GM12873 (cell line): ENCODE measurements at regions not wholly inside any gene's neighbourhood (a gene's known extent, or its start where the extent isn't known, plus 50 kb on each side); places are given as distances from the start of the nearest gene placed in this dataset.

Experiments
- TF ChIP-seq, protein P1 (sequence below): IDR thresholded peaks from 2 replicates; pipeline ENCODE4 v1.5.1; 2012; ENCODE audit warnings: low read depth, mild to moderate bottlenecking, moderate library complexity, low read length, control low read depth; ENCODE audit not compliant: insufficient read depth; ENCODE audit errors: missing control alignments

DNA sequence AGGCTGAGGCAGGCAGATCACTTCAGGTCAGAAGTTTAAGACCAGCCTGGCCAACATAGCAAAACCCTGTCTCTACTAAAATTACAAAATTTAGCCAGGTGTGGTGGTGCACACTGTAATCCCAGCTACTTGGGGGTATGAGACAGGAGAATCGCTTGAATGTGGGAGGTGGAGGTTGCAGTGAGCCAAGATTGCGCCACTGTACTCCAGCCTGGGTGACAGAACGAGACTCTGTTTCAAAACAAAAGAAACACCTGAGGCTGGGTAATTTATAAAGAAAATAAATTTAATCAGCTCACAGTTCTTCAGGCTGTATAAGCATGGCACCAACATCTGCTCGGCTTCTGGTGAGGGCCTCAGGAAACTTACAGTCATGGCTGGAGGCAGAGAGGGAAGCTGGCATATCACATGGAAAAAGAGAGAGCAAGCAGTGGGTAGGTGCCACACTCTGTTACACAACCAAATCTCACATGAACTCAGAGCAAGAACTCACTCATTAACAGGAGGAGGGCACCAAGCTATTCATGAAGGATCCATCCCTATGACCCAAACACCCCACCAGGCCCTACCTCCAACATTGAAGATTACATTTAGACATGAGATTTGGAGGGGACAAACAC, 244.1 kb upstream of the RBBP8 start:
- TF ChIP-seq, protein P1, sequence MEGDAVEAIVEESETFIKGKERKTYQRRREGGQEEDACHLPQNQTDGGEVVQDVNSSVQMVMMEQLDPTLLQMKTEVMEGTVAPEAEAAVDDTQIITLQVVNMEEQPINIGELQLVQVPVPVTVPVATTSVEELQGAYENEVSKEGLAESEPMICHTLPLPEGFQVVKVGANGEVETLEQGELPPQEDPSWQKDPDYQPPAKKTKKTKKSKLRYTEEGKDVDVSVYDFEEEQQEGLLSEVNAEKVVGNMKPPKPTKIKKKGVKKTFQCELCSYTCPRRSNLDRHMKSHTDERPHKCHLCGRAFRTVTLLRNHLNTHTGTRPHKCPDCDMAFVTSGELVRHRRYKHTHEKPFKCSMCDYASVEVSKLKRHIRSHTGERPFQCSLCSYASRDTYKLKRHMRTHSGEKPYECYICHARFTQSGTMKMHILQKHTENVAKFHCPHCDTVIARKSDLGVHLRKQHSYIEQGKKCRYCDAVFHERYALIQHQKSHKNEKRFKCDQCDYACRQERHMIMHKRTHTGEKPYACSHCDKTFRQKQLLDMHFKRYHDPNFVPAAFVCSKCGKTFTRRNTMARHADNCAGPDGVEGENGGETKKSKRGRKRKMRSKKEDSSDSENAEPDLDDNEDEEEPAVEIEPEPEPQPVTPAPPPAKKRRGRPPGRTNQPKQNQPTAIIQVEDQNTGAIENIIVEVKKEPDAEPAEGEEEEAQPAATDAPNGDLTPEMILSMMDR = no peak

- TF ChIP-seq, protein P1 = no peak
These were observed 243.4 kb upstream of the RBBP8 start for GRCh38 chr18:22689712-22690111.

DNA sequence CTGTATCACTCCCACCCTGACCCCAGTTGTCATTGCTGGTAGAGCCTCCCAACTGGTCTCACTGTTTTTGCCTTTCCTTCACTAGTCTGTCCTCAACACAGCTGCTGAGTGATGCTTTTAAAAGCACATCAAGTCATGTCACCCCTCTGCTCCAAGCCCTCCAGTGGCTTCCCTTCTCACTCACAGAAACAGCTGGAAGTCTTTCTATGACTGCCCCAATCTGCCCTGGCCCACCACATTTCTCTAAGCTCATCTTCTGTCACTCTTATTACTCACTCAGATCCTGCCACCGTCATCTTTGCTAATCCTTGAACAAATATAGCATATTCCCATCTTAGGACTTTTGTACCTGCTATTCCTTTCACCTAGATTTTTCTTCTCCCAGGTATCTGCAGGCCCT, 242.6 kb upstream of the RBBP8 start:
- TF ChIP-seq, protein P1 = no peak

GRCh38 chr18:22691946-22692710, 241.0 kb upstream of the RBBP8 start:
- TF ChIP-seq, protein P1 = no peak

DNA sequence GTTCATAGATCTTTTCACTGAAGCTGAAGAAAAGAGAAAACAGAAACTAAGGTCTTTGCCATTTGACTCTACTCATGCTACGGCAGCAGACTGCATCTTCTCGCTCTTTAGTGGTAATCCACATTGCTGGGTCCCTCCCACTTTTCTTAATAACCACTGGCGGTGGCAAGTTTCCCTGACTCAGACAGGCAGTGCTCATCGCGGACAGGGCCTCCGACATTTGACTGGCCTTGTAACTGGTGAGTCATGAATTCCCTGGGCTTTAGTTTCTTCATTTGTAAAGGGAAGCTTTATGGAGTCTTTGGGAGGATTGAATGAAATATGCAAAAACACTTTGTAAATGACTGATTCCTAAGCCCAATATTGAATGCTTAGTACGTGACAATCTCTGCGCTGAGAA, 238.2 kb upstream of the RBBP8 start:
- TF ChIP-seq, protein P1 = no peak

GRCh38 chr18:22695674-22696073, 237.5 kb upstream of the RBBP8 start:
- TF ChIP-seq, protein P1 = no peak

- TF ChIP-seq, protein P1 = no peak
These were observed 235.6 kb upstream of the RBBP8 start for GRCh38 chr18:22697561-22697960.
